HG03460 (cell line): ENCODE measurements at regions not wholly inside any gene's neighbourhood (a gene's known extent, or its start where the extent isn't known, plus 50 kb on each side); places are given as distances from the start of the nearest gene placed in this dataset.
"Not testable (repeated sequence)": the region's sequence is repeated elsewhere in the genome, so short reads cannot be mapped to it uniquely, and the experiment has no call there.

Source experiments
- ATAC-seq: cut with Tn5 transposase; IDR thresholded peaks from one replicate; pipeline ENCODE4 v1.9.1; 2021; ENCODE audit not compliant: unreplicated experiment

DNA sequence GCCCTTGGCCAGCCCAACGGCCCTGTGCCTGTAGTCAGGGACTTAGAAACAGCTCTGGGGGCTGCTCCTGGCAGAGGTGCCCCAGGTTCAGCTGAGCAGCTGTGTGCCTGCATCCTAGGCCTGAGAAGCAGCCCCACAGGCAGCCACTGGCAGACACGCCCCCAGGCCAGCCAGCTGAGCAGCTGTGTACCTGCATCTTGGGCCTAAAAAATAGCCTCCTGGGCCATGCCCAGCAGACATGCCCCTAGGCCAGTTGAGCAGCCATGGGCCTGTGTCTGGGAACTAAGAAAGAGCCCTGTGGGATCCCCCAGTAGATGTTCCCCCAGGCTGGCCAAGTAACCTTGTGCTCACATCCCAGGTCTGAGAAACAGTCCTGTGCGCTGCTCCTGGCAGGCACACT is 64.0 kb downstream of the TBR1 start:
- ATAC-seq, result no peak

DNA sequence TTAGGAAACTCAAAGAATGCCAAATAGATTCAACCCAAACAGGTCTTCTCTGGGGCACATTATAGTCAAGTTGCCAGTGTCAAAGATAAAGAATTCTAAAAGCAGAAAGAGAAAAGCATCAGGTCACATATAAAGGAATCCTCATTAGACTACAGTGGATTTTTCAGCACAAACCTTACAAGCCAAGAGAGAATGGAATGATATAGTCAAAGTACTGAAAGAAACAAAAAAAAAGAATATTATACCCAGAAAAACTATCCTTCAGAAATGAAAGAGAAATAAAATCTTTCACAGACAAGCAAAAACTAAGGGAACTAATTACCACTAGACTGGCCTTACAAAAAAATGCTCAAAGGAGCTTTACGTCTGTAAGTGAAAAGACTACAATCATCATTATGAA is 65.5 kb downstream of the TBR1 start:
- no peak for ATAC-seq

DNA sequence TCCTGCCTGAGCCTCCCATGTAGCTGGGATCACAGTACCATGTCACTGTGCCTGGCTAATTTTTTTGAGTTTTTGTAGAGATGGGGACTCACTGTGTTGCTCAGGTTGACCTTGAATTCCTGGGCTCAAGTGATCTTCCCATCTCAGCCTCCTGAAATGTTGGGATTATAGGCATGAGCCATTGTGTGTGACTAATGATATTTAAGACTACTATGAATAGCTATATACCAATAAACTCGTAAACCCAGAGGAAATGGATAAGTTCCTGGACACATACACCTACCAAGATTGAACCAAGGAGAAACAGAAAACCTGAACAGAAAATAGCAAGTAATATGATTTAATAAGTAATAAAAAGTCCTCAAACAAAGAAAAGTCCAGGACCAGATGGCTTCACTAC is 68.0 kb downstream of the TBR1 start:
- no peak for ATAC-seq

DNA sequence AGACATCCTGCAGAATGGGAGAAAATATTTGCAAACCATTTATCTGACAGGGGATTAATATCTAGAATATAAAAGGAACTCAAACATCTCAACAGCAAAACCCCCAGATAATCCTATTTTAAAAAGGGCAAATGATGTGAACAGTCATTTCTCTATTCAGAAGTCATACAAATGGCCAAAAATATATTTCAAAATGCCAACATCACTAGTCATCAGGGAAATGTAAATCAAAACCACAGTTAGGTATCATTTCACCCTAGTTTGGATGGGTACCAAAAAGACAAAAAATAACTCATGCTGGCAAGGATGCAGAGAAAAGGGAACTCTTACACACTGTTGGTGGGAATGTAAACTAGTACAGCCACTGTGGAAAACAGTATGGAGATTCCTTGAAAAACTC is 70.0 kb downstream of the TBR1 start:
- ATAC-seq, result no peak

DNA sequence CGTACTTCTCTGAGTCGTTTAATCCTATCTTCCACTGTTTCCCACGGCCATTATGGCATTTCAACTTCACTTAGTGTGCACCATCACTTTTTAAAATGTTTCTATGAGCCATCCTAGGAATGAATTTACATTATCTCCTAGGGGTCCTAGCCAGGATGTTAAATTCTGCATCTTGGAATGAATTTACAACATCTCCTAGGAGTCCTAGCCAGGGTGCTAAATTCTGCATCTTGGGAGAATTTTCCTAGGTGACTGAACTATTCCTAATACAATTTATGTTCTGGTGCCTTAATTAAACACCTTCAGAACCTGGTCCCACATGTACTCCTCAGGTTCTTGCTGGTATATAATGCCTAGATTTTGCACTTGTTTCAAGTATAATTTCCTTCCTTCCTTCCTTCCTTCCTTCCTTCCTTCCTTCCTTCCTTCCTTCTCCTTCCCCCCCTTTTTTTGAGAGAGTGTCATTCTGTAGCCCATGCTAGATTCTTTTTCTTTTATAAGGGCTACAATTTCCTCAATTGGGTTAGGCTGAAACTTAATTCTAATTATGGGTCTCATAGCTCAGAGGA is 72.1 kb downstream of the TBR1 start:
- no peak for ATAC-seq

DNA sequence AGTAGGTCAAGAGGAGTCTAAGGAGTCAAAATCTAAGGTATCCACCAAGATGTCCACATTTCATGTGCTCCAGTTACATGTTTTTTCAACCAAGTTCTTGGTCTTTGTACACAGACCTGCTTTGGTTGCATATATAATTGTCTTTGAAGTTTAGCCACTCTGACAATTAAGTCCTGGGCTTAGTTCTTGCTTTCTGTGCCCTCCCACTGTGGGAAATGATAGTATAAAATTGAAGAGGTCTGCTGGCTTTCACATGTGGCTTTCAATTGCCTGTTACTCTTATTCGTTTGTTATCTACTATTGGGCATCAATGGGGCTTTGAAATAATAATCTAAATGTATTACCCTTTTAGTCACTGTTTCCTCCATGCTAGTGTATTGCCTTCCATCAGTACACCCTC is 72.8 kb downstream of the TBR1 start:
- ATAC-seq, result no peak

DNA sequence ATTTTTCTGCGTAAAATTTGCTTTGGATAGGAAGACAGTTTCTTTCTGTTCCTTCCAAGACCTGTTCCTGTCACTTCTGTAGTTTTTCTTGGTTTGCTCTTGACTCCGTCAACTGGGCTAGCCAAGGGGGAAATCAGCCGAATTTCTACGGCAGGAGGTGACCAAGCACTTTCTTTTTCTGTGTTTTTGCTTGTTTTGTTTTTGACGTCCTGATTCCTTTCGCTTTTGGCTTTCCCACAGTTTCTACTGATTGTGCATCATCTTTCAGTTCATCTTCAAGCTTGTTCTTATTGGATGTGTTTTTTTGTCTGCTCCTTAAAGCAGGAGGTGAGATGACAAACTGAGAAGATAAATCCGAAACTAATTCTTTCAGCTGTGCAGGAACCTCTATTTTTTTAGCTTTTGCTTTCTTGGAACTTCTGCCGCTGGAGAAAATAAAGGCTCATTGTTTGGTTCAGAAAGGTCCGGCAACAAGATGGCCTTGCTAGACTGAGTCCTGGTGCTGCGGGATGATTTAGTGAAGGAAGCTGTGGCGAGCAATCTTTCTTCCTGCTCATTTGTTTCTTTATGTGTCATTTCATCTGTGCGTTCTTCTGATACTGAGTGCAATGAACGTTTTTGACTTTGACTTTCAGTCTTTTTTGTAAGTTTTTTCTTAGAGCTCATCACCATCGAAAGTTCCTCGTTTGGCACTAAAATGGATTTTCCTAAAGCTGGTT is 85.0 kb downstream of the TBR1 start:
- ATAC-seq, result peak; percentile 57

DNA sequence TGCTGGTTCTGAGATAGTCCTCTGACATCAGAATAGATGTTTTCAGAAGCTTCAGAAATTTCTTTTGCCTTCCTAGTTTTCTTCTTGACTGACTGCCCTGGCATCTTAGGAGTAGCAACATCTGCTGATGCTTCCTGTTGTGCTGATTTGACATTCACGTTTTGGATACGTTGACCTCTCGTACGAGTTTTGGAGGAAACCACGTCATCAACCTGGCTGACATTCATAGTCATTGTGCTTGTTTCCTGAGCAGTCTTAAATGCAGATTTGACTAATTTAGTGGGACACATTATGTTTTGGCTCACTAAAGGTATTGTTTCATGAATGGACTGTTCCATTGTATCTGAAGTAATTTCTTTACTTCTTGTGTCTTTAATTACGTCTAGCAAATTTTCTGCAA is 86.2 kb downstream of the TBR1 start:
- not testable (repeated sequence) for ATAC-seq

DNA sequence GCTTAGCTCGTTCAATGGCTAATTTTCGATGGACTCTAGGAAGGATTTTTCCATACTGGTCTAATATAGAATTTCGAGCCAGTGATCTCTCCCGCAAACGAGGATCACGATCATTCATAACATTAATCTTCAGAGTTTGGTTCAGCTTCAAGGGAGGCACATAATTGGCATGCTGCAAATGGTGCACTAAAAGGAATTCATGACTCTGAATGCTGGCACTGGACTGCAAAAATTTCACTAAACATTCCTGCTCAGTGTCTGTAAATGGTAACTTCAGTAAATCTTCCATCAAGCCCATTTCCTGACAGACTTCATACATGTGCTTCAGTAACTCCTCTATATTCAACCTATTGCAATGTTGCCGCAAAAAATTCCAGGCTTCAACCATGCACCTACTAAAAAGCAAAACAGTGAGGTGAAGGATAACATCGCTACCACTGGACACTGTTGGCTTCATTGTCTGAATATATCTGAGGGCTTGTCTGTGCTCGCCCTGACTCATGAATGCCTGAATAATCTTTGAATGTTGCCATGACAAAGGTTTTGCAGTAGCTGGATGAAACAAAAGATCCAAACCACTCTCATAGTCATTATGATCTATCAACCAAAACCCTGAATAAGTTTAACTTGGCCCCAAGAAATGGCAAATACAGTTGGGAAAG is 88.7 kb downstream of the TBR1 start:
- not testable (repeated sequence) for ATAC-seq

DNA sequence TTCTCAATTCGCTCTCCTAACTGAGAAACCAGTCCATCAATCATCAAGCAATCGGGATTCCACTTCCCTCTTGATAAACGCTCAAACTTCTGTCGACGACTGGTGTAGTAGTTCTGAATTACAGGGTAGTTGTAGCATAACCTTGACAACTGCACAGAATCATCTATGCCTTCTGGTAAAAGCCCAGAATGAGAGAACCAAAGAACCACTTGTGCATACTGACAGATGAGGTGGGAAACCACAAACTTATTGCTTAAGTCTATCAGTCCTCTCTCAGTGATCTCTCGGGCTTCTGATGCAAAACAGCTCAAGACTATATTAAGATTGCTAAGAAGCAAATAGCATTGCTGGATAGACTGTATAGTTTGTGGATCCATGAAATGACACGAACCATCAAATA is 89.4 kb downstream of the TBR1 start:
- not testable (repeated sequence) for ATAC-seq

DNA sequence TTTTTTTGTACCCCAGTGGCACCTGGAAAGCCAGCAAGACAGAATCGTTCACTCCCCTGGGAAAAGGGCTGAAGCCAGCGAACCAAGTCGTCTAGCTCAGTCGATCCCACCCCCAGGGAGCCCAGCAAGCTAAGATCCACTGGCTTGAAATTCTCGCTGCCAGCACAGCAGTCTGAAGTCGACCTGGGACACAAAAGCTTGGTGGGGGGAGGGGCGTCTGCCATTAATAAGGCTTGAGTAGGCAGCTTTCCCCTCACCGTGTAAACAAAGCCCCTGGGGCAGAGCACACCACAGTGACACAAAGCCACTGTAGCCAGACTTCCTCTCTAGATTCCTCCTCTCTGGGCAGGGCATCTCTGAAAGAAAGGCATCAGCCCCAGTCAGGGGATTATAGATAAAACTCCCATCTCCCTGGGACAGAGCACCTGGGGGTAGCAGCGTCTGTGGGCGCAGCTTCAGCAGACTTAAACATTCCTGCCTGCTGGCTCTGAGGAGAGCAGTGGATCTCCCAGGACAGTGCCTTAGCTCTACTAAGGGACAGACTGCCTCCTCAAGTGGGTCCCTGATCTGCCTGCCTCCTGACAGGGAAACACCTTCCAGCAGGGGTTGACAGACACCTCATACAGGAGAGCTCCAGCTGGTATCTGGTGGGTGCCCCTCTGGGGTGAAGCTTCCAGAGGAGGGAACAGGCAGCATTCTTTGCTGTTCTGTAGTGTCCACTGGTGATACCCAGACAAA is 97.4 kb downstream of the TBR1 start:
- not testable (repeated sequence) for ATAC-seq

DNA sequence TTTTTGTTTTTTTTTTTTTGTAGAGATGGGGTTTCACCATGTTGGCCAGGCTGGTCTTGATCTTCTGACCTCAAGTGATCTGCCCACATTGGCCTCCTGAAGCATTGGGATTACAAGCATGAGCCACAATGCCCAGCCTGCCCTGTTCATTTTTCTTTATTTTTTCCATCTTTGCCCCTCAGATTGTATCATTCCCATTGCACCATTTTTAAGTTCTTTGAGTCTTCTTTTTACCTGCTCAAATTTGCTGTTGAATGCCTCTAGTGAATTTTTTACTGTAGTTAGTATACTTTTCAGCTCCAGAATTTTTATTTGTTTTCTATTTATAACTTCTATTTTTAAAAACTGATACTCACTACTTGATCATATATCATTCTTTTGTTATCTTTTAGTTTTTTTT is 101.4 kb upstream of the SLC4A10 start:
- ATAC-seq, result no peak

DNA sequence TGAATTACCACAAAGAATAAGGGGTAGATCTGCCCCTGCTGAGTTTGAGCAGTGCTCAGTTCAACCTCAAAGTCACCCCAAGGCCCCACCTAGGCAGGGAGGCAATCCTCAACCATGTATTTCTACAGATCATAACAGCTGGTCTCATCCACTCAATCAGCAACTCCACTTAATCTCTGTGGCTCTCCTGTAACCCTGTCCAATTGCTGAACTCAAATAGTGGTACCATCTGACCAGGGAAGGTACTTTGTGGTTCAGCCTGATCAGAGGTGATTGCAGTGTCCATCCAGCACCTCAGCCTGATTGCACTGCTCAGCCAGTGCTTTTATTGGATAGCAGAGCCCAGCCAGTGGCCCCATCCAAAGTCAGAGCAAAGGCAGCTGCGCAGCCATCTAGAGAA is 91.0 kb upstream of the SLC4A10 start:
- no peak for ATAC-seq

DNA sequence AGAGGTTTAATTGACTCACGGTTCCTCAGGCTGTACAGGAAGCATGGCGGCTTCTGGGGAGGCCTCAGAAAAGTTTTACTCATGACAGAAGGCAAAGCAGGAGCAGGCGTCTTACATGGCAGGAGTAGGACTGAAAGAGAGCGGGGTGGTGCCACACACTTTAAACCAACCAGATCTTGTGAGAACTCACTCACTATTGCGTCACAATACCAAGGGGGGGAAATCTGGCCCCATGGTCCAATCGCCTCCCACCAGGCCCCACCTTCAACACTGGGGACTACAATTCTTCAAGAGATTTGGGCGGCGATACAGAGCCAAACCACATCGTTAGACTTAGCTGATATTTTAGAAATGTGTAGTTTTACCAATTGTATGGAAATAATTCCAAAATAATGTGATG is 77.6 kb upstream of the SLC4A10 start:
- ATAC-seq, result no peak

DNA sequence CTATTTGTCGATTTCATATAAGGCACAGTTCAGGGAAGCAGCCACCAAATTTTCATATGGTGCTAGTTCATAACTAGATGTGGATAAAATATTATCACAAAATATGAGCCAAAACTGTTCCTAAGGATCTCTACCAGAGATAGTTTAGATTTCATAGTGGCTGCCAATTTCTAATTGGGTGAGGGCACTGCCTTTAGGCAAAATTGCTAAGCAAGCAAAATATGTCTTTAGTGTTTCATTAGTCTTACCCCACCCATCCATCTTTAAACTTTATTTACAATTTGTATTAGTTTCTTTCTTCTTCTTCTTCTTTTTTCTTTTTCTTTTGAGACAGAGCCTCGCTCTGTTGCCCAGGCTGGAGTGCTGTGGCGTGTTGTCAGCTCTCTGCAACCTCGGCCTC is 77.1 kb upstream of the SLC4A10 start:
- no peak for ATAC-seq

DNA sequence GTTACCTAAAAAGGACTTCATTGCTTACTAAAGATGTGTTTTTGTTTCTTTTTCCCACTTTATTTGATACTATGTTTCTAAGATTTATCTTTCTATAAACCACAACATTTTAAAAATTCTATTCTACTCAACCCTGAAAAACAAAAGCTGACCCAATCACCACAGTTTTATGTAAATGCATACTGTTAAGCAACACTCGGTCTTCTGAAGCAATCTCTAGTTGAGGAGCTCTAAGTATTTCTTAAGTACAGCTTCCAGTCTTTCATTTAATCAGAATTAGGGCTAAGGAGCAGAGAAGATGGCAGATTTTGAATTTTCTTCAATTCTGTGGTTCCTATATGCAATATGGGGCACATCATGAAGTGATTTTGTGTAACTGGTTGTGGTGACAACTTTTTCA is 72.2 kb upstream of the SLC4A10 start:
- no peak for ATAC-seq

DNA sequence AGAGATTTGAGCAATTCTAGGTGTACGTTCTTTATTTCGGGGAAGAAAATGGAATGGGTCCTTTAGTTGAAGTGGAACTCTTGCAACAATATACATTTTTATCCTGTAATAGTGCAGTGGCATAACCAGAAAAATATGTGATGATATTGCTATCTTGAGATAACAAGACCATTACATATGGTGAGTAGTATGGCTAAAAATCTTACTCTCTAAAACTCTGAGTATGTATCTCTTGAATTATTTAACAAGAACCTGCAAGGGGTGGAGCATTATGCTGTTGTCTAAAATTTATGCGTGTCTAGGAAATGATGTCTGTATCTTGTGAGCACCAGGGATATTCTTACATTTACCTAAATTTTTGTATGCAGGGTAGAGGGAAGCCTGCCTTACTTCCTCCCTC is 68.4 kb upstream of the SLC4A10 start:
- no peak for ATAC-seq

DNA sequence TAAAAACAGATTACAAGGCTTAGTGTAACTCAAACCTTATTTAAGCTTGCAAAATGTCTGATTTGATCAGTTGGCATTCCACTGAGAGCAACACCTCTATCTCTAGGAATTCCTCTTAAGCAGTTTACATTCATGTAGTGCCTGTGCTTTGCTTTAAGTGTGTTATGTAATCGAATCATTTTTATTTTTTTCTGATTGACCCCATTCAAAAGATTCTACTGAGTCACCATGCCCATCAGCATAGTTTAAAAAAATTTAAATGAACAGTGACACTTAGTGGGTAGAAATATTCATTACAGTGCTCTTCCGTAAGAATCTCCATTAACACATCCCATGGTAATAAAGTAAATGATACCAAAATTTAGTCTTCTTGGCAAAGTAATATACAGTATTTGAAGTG is 67.8 kb upstream of the SLC4A10 start:
- ATAC-seq, result no peak

DNA sequence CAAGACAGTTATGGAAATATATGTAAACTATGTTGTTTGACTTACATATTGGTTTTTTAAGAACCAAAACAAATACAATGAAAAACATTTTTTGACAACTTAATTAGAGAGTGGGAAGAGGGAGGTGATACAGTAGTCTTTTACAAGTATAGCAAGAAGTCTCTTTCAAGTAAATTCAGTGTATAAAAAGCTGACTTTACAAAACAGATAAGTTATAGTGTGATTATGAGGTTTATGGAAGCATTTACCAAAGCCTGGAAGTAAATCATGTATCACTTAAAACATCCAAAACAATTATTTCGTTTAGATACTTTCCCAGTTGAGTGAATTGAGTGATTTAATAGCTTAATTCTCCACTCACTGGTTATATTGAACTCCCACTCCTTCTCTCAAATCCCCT is 66.7 kb upstream of the SLC4A10 start:
- no peak for ATAC-seq

DNA sequence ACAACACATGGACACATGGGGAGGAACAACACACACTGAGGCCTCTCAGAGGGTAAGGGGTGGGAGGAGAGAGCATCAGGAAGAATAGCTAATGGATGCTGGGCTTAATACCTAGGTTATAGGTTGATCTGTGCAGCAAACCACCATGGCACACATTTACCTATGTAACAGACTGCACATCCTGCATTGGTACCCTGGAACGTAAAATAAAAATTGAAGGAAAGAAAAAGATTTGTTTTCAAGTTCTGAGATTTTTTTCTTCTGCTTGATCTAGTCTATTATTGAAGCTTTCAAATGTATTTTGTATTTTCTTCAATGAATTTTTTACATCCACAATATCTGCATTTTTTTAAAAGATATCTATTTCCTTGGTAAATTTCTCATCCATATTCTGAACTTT is 59.3 kb upstream of the SLC4A10 start:
- no peak for ATAC-seq

DNA sequence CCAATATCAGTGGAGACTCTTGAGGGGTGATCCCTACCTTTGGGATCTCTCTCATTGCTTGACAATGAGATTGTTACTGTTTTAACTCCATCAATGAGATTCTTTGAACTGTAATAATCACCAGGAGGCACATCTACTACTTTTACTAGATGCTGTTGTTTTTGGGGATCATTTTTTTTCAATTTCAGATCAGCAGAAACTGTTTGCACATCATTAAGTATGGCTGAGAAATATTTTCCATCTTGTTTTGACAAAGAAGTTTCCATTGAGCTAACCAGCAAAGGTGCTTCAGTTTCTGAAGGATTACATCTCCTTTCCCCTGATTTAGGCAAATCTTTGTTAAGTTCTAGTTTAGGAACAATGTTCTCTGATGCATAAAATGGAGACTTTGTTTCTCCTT is 54.8 kb upstream of the SLC4A10 start:
- no peak for ATAC-seq
